HG02588 (cell line): ENCODE measurements at regions not wholly inside any gene's neighbourhood (a gene's known extent, or its start where the extent isn't known, plus 50 kb on each side); places are given as distances from the start of the nearest gene placed in this dataset.
"Not testable (repeated sequence)": the region's sequence is repeated elsewhere in the genome, so short reads cannot be mapped to it uniquely, and the experiment has no call there.

Experiments
- ATAC-seq: cut with Tn5 transposase; IDR thresholded peaks from one replicate; pipeline ENCODE4 v1.9.1; 2021; ENCODE audit warnings: mild to moderate bottlenecking, moderate library complexity; ENCODE audit not compliant: unreplicated experiment

- ATAC-seq: no peak
Measured at GRCh38 chrX:65451663-65452062, 82.9 kb downstream of the LAS1L start.

GRCh38 chrX:65420154-65420553, 114.4 kb downstream of the LAS1L start:
- ATAC-seq: no peak

GRCh38 chrX:65407662-65408061, 126.9 kb downstream of the LAS1L start:
- not testable (repeated sequence) for ATAC-seq

GRCh38 chrX:65407157-65407626, 127.4 kb downstream of the LAS1L start:
- ATAC-seq: peak; percentile 36

GRCh38 chrX:65406532-65406931, 128.1 kb downstream of the LAS1L start:
- ATAC-seq: peak; percentile 60

GRCh38 chrX:65392284-65392683, 142.3 kb downstream of the LAS1L start:
- ATAC-seq: no peak

- not testable (repeated sequence) for ATAC-seq
Measured at GRCh38 chrX:65389120-65389519, 145.5 kb downstream of the LAS1L start.
